ENCODE measurements at regions not wholly inside any gene's neighbourhood (a gene's known extent, or its start where the extent isn't known, plus 50 kb on each side); places are given as distances from the start of the nearest gene placed in this dataset.
"Not testable (repeated sequence)": the region's sequence is repeated elsewhere in the genome, so short reads cannot be mapped to it uniquely, and the experiment has no call there.

DNA sequence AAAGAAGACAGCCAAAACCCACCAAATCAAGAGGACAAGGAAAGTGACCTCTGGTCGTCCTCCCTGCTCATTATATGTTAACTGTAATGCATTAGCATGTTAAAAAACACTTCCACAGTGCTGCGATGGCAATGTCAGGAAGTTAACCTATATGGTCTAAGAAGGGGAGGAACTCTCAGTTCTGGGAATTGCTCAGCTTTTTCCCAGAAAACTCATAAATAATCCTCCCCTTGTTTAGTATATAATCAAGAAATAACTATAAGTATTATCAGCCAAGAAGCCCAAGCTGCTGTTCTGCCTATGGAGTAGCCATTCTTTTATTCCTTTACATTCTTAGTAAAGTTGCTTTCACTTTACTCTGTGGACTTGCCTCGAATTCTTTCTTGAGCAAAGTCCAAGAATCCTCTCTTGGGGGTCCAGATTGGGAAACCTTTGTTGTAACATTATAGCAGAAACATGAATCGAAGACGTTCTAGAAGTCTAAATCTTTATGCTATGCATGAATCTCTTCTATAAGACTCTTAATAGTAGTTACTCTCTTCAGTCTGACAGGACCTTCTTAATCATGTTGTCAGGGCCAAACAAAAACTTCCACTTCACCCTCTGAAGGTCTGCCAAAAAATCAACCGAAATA, 110.0 kb upstream of the VANGL1 start:
- peak; percentile 65 for DNase-seq

DNA sequence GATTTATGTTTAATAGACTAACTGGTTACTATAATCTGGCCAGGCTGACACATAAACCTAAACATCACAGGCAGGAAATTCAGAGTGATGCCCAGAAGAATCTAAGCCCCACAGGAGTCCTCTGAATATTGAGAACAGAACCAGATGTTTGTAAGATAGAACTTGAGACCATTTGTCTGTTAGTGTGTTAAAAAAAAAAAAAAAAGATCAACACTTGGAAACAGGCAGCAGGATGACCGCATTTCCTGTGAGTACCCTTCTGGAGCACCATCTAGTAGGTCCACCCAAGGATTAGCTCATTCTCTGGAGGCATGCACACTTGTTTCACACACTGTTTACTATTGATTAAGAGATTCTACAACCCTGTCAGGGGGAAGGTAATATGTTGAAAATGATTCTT, 111.4 kb upstream of the VANGL1 start:
- peak; percentile 90 for DNase-seq

DNA sequence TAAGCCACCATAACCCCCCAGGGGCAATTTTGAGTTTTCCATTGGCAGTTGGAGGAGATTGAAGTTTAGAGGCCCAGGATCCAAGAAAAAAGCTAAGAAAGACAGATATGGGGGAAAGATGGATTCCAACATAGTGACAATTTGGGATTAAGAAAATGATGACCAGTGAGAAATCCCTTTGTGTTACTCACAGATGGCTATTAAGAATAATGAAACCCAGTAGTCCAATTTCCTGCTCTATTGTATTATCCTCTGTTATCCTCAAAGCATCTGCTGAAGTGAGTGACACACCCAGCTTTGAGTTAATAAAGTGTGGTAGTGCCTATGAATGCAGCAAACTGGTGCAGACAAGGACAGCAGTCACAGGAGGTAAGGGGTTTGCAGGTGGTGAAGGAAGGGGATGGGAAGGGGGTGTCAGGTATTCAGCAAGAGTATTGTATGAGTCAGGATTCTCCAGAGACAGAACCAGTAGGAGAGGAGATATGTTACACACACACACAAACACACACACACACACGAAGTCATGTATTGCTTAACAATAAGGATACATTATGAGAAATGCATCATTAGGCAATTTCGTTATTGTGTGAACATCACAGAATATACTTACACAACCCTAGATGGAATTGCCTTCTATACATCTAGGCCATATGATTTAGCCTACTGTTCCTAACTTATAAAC, 112.4 kb upstream of the VANGL1 start:
- no peak for DNase-seq

DNA sequence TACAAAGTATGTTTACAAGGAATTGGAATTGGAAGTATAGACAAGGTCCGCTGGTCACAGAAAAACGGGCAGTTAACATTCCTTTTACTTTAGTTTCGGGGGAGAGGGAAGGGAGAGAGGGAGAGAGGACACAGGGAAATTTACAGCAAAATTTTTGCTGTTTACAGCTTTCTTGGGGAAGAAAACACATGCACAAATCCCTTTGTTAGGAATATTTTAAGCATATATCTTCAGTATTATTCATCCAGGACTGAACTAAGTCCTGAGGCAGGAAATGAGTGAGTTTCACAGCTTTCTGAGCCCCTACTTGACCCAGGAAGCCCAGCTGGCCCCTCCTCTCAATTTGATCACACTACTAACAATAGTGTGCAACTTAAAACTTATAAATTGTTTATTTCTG, 113.4 kb upstream of the VANGL1 start:
- DNase-seq = not testable (repeated sequence)

DNA sequence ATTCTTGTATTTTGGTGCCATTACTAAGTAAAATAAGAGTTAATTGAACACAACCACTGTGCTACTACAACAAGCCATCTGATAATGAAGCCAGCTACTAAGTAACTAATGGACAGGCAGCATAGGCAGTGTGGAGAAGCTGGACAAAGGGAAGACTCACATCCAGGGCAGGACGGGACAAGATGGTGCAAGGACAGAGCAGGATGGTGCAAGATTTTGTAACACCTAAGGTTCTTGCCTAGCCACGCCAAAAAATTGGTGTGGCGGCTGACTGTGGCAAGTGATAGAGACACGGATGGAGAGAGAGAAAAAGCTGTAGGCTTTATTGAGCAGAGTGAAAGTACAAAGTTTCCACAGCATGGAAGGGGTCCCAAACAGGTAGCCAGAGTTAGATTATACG, 114.0 kb upstream of the VANGL1 start:
- no peak for DNase-seq

DNA sequence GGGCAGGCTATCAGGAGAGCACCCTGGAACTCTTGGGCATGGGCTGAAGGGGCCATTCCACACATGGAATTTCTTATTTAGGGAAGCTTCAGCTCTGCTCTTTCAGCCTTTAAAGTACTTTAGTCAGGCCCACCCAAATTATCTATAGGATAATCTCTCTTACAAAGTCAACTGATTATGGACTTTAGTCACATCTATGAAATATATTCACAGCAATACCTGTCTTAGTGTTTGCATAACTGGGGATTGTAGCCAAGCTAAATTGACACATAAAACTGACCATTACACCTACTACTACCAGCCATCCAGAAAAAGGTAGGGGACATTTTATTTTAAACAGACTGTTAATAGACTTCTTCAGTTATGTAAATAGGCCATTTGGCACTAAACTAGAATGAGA, 114.9 kb upstream of the VANGL1 start:
- no peak for DNase-seq

DNA sequence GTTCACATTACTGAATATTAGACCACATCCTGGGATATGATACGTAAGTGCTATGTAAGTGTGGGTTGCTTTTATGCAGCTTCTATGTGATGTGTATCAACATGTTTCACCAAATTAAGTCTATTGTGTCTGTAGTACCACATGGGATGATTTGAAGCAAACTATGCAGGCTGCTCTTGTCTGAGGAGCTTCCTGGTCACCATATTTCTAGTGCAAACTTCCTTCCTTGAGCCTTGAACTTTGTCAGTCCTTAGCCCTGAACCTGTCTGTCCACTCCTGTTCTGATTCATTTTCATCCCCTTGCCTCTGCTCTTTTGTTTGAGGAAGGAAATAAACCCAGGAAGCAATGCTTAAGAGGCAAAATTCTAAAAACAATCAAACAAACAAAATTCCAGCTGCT, 117.5 kb upstream of the VANGL1 start:
- DNase-seq = no peak

DNA sequence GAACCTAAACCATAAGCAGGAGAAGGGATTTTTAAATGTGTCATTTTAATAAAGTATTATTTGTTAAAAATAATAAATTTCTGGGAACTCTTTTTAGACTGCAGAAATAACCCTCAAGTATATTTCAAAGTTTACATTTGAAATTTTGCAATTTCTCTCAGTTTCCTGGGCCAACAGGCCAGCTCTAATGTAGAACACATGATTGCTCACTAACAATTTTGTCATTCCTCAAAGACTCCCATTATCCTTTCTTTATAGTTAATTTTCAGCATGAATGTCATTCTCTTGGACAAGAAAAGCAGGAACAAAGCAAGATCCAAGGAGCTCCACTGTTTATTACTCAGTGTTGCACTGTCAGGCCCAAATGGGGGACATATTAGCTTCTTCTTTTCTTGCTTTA, 119.4 kb upstream of the VANGL1 start:
- DNase-seq = no peak

DNA sequence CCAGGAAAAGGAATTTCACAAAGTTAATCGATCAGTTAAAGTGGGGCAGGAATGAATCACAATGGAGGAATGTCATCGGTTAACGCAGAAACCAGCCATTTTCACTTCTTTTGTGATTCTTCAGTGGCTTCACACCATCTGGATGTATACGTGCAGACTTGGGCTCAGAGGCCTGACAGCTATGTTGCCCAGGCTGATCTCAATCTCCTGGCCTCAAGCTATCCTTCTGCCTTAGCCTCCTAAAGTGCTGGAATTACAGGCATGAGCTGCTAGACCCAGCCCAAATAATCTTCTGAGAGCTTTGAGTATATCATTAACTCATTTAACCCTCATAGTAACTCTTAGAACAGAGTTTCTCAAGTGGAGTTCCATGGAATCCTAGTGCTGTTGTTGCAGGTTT, 126.5 kb upstream of the VANGL1 start:
- DNase-seq = no peak

DNA sequence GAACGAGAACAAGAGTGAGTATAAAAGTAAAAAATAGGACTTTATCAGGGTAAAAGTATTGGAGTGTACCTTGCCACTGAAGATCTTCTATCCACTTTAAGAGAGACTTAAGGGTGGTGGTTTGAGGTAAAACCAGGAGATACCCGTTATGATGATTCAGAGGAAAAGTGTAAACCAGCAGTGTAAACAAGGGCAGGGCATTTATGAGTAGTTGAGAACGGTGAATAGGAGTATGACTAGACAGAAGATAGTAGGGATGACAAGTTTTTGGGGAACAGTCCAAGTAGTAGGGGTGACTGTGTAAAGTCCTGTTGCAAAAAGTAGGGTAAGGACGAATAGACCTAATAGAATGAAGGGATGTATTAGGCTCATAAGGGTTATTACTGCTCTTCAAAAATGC, 131.5 kb upstream of the VANGL1 start:
- DNase-seq = not testable (repeated sequence)

DNA sequence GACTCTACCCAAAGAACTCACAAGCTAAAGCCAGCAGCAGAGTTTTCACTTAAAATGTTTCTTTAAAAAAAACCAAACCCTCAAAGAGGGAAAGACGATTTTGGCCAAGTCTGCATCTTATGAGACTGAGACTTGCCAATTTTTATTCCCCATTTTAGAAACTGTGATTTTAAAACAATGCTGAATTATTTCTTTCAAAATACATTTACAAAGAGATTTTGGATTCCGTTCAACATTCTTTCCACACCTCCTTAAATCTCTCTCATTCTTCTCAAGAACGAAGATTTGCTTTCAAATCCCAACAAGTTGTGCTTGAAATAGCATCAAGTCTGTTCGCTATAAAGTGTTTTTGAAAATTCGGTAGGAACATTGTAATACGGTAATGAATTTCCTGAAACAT, 133.9 kb upstream of the VANGL1 start:
- peak; percentile 51 for DNase-seq

DNA sequence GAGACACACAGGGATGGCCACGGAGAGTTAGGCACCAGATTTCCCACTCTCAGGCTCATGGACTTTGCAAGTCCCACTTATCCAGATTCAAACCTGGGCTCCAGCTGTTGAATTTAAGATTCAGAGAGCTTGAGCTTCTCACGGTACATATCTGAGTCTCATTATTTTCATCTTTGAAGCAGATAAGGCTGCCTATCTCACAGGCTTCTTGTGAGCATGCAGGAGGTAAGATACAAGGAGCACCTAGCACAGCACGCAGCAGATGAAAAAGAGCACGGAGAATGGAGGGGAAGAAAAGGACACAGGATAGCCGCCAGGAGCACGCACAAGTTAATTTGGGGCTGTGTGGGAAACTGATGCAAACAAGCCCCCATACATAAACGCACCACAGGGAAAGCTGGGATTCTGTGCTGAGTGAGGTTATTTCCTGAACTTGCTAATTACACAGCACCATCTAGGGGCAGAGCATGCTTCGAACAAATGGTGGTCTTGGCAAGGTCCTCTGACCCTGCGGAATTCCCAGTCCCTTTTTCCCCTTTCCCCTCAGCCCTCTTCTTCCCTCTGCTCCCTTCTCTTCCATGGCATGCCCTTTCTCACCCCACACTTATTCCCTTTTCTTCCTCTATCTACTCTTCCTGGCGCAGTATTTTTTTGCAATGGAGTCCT, 134.7 kb upstream of the VANGL1 start:
- peak; percentile 69 for DNase-seq

DNA sequence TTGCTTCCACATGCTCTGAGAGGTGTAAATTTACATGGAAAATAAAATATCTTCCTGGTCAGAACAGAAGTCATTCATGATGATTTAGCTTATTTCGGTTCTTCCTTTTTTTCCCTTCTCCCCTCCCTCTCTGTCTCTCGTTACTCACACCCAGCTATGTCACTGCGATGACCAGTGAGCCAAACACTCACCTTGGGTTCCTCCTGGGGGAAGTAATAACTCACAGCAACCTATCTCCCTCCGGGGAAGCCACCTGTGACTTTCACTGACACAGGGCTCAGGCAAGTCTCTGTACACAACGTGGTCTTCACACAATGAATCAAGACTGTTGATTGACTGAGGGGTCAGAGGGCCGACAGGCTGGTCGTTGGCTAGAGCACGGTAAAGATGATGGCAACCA, 135.3 kb upstream of the VANGL1 start:
- no peak for DNase-seq

DNA sequence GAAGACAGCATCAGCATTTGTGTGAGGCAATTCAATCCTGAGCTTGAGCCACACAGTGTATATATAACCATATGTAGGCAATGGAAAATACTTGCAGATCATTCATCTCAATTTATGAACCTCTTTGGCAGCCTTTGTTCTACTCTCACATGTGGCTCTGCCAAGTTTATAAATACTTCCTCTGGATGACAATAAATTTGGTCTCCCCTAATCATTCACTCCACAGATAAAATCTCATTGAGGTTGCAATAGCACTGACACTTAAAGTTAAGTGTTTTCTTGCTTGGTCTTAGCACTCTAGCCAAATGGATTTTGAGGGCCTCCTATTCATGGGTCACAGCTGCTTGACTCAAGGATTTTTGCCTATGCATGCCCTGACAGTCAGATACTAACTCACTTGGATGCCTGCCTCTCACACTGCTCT, 136.6 kb upstream of the VANGL1 start:
- peak; percentile 84 for DNase-seq

DNA sequence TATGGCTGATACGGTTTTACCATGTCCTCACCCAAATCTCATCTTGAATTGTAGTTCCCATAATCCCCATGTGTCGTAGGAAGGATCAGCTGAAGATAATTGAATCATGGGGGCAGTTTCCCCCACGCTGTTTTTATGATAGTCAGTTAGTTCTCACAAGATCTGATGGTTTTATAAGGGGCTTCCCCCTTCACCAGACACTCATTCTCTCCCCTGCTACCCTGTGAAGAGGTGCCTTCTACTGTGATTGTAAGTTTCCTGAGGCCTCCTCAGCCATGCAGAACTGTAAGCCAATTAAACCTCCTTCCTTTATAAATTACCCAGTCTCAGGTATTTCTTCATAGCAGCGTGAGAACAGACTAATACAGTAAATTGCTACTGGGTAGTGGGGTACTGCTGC, 139.6 kb upstream of the VANGL1 start:
- DNase-seq = not testable (repeated sequence)

DNA sequence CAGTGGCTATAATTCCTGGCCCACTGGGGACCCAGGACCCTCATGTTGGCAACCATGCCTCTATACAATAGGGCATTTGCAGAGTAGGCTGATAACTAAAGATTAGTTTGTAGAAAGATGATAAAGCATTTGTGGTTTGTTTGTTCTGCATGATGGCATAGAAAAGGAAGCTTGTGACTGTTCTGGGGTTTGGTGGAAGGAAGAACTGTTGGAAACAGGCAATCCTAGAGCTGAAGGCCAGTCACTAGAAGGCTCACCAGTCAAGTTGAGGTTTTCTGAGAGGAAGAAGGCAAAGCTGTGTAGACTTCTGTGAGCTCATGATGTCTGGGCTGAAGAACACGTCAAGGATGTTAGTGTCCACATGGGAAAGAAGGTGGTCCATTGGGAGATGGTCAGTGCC, 140.3 kb upstream of the VANGL1 start:
- no peak for DNase-seq

DNA sequence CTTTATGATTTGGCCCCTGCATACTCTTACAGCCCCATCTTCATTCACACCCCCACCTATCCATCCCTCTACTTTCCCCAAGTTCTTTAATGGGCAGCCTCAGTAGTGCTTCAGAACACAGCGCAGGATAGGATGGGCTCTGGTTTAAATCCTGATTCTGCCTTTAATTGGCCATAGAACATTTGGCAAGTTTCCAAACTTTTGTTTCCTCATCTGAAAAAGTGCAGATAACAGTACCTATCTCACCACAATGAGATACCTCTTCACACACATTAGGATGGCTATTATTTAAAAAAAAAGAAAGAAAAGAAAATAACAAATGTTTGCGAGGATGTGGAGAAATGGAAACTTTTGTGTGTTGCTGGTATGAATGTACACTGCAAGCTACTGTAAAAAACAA, 142.5 kb upstream of the VANGL1 start:
- DNase-seq = no peak

DNA sequence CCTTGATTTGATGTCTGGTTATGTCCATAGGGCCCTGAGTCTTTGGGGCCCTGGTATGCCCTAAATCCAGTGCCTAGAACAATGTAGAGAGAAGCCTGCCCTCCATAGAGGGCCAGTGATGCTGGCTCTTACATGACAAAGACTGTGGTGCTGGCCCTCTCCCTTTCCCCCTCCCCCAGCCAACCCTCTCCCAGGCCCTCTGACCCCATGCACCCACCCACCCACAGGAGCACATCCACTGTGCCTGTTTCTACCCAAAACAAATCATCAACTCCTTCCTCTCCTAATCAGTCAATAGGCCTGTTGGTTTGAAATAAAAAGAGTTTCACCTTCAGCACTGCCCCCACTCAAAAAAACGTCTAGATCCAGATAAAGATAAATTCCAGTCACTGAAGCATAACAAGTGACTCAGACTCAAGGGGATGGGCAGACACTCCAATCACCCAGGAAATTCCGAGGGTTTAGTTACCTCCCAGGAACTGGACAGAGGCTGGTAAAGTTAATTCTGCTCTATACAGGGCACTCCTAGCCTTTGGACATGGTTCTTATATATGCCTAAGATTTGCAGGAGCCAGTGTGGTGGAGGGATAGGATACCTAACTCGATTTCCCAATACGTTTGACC, 144.8 kb upstream of the VANGL1 start:
- DNase-seq = peak; percentile 78

DNA sequence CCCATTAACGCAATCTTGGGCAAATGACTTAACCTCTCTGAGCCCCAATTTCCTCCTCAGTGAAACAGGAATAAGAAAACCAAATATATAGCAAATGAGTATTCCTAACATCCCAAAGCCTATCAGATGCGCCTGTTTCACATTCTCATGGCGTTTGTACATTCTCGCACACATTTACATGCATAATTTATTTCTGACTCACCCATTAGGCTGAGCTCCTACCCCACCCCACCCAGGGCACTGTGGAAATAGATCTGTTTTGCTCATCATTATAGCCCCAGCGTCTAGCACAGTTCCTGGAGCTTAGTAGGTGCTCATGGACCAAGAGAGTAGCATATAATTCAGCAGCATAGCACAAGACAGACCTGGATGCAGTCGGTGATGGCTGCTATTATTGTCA, 146.1 kb upstream of the VANGL1 start:
- DNase-seq = peak; percentile 87

DNA sequence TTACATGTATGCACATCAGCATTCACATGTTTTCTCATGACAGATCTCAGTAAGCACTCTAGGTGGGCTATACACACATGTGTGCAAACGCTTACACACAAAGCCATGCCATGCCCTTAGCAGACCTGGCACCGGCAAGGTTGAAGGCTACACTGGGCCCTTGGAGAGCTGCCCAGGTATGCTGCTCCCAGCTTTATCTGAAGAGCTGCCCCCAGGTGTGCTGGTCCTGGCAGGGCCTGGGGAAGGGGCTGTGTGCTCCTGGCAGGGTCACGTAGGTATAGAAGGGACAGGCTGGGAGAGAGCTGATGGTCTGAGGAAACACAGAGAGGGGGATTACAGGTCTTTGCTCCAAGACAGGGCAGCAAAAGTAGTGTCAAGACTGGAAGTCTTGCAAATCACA, 146.7 kb upstream of the VANGL1 start:
- DNase-seq = no peak

DNA sequence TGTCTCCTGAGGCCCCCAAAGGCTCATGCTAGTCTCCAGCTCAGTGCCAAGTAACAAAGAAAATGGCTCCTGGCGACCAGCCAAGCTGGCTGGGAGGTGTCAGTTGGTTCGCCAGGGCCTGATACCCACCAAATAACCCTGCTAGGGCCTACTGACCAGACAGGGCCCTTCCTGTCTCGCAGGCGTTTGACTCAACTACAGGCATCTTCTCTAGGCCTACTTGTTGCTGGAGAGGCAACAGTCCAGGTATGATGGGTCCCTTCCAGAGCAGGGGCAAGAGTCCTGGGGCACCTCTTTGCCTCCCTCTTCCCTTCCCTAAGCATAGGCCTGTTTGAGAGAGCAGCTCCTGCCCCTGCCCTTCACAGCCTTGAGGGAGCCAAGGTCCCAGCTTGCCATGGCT, 147.9 kb upstream of the VANGL1 start:
- no peak for DNase-seq

DNA sequence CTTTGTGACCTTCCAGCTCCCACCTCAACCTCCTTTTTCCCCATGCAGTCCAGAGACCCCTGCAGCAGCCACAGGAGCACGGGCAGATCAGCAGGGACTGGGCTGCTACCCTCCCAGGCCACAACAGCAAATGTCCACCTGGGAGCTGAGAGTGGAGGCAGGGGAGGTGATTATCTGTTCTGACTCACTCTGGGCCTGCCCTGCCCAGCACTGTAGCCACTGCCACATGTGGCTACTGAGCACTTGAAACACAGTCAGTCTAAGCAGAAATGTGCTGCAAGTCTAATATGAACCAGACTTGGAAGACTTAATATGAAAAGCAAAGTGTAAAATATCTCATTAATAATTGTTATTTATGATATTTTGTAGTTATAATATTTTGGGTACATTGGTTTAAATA, 148.9 kb upstream of the VANGL1 start:
- DNase-seq = peak; percentile 39

DNA sequence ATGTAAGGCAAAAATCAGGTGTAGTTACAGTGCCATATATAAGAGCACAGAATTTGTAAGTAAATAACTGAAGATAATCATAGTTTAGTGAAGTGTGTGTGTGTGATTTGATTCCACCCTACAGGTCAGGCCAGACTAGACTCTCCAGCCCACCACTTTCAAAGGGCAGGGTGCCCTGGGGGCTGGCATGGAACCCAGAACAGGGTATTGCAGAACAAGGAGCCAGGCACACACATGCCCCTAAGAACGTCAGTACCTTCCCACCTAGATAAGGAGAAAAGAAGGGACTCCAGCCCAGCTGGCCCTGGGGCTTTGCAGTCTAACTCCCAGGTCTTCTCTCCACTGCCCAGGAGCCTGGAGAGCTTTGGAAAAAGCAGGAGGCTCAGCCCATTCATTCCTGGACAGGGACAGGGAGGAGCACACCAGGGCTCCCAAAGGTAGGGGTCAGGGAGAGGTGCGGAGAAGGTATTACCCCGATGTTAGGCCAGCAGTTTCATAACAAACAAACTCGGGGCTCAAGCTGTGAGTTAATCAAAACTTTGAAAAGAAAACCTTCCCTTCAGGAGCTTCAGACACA, 149.7 kb upstream of the VANGL1 start:
- no peak for DNase-seq

Data from fibroblast of skin of right quadriceps (primary cell).